ENCODE measurements at regions not wholly inside any gene's neighbourhood (a gene's known extent, or its start where the extent isn't known, plus 50 kb on each side); places are given as distances from the start of the nearest gene placed in this dataset.

- WGBS, 2 donors = 86 to 91% methylated on average over 3 of the region's 3 CpGs
- Histone ChIP-seq H3K4me1 (ENCODE audit: control insufficient read depth in 1 of 2, insufficient read depth in 2 of 2, low read length in 2 of 2) (no peaks in the 10 kb centered on the region), H3K27ac (ENCODE audit: low read depth in 1 of 2, low read length in 2 of 2) (no peak overlapping the region), H3K27me3 (ENCODE audit: control insufficient read depth in 1 of 2, insufficient read depth in 2 of 2, low read length in 1 of 2) (no peaks in the 10 kb centered on the region), H3K9me3 (ENCODE audit: control insufficient read depth, low read length) (no peaks in the 10 kb centered on the region), H3K4me3 (ENCODE audit: low read length in 2 of 2) (no peak overlapping the region), H3K36me3 (ENCODE audit: control insufficient read depth in 1 of 2, insufficient read depth in 2 of 2, low read length in 1 of 2) (no peaks in the 10 kb centered on the region)
- intact Hi-C loops (cut with DNase I) = no loop called here
- DNase-seq = no peak
- no peak for ATAC-seq (ENCODE audit: low FRiP score)
Measured at GRCh38 chr6:114436691-114437090, 93.9 kb upstream of the HS3ST5 start.

- intact Hi-C loops (cut with DNase I) = no loop called here
- no peaks in the 10 kb centered on the region for H3K9me3 ChIP-seq (ENCODE audit: control insufficient read depth, low read length)
Measured at GRCh38 chr6:114435985-114436384, 93.2 kb upstream of the HS3ST5 start.

GRCh38 chr6:114432400-114432799 lies 89.6 kb upstream of the HS3ST5 start:
- no peak overlapping the region for H3K4me3 ChIP-seq (ENCODE audit: low read length in 2 of 2)
- ATAC-seq (ENCODE audit: low FRiP score) (no peak), DNase-seq (no peak)
- H3K4me1 ChIP-seq (ENCODE audit: control insufficient read depth in 1 of 2, insufficient read depth in 2 of 2, low read length in 2 of 2) = no peaks in the 10 kb centered on the region
- H3K27ac ChIP-seq (ENCODE audit: low read depth in 1 of 2, low read length in 2 of 2) = no peak overlapping the region
- H3K9me3 ChIP-seq (ENCODE audit: control insufficient read depth, low read length) = no peaks in the 10 kb centered on the region
- H3K27me3 ChIP-seq (ENCODE audit: control insufficient read depth in 1 of 2, insufficient read depth in 2 of 2, low read length in 1 of 2) = no peaks in the 10 kb centered on the region
- intact Hi-C loops (cut with DNase I) = no loop called here
- WGBS, 2 donors = 8 to 10% methylated on average over 1 of the region's 1 CpG
- H3K36me3 ChIP-seq (ENCODE audit: control insufficient read depth in 1 of 2, insufficient read depth in 2 of 2, low read length in 1 of 2) = no peaks in the 10 kb centered on the region

More at GRCh38 chr6:114435985-114436384, 93.2 kb upstream of the HS3ST5 start:
- no peaks in the 10 kb centered on the region for H3K4me1 ChIP-seq (ENCODE audit: control insufficient read depth in 1 of 2, insufficient read depth in 2 of 2, low read length in 2 of 2)
- H3K36me3 ChIP-seq (ENCODE audit: control insufficient read depth in 1 of 2, insufficient read depth in 2 of 2, low read length in 1 of 2) = no peaks in the 10 kb centered on the region
- DNase-seq (no peak), ATAC-seq (ENCODE audit: low FRiP score) (no peak)
- no peak overlapping the region for H3K4me3 ChIP-seq (ENCODE audit: low read length in 2 of 2)
- H3K27ac ChIP-seq (ENCODE audit: low read depth in 1 of 2, low read length in 2 of 2) = no peak overlapping the region
- H3K27me3 ChIP-seq (ENCODE audit: control insufficient read depth in 1 of 2, insufficient read depth in 2 of 2, low read length in 1 of 2) = no peaks in the 10 kb centered on the region

GRCh38 chr6:114431641-114432040 lies 88.8 kb upstream of the HS3ST5 start:
- Histone ChIP-seq H3K27me3 (ENCODE audit: control insufficient read depth in 1 of 2, insufficient read depth in 2 of 2, low read length in 1 of 2) (no peaks in the 10 kb centered on the region), H3K9me3 (ENCODE audit: control insufficient read depth, low read length) (no peaks in the 10 kb centered on the region), H3K27ac (ENCODE audit: low read depth in 1 of 2, low read length in 2 of 2) (no peak overlapping the region), H3K36me3 (ENCODE audit: control insufficient read depth in 1 of 2, insufficient read depth in 2 of 2, low read length in 1 of 2) (no peaks in the 10 kb centered on the region), H3K4me3 (ENCODE audit: low read length in 2 of 2) (no peak overlapping the region), H3K4me1 (ENCODE audit: control insufficient read depth in 1 of 2, insufficient read depth in 2 of 2, low read length in 2 of 2) (no peaks in the 10 kb centered on the region)
- no peak for ATAC-seq (ENCODE audit: low FRiP score)
- WGBS, 2 donors = 63 to 68% methylated on average over 1 of the region's 1 CpG
- no peak for DNase-seq
- intact Hi-C loops (cut with DNase I) = no loop called here

GRCh38 chr6:114430534-114431124 lies 87.8 kb upstream of the HS3ST5 start:
- no peaks in the 10 kb centered on the region for H3K27me3 ChIP-seq (ENCODE audit: control insufficient read depth in 1 of 2, insufficient read depth in 2 of 2, low read length in 1 of 2)
- no peak for DNase-seq
- intact Hi-C loops (cut with DNase I) = no loop called here
- no peak overlapping the region for H3K4me3 ChIP-seq (ENCODE audit: low read length in 2 of 2)
- no peaks in the 10 kb centered on the region for H3K9me3 ChIP-seq (ENCODE audit: control insufficient read depth, low read length)
- no peak overlapping the region for H3K27ac ChIP-seq (ENCODE audit: low read depth in 1 of 2, low read length in 2 of 2)
- H3K4me1 ChIP-seq (ENCODE audit: control insufficient read depth in 1 of 2, insufficient read depth in 2 of 2, low read length in 2 of 2) = no peaks in the 10 kb centered on the region
- 21 to 25% methylated on average over 4 of the region's 4 CpGs for WGBS, 2 donors
- H3K36me3 ChIP-seq (ENCODE audit: control insufficient read depth in 1 of 2, insufficient read depth in 2 of 2, low read length in 1 of 2) = no peaks in the 10 kb centered on the region
- ATAC-seq (ENCODE audit: low FRiP score) = no peak

DNA sequence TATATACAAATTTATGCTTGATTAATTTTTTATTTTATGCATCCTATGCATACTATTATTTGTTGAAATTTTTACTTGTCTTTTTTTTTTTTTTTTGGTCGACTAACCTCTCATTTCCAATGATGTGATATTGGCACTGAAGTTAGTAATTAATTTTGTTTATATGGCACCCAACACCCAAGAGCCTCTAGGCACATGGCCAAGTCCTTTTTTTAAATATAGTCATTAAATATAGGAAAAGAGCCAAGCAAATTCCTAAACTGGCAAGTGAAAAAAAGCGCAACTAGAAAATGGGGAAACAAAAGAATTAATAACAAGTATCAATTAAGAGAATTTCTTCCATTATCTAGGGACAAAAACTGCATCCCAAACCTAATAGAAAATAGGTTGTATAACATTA lies 85.5 kb upstream of the HS3ST5 start:
- H3K36me3 ChIP-seq (ENCODE audit: control insufficient read depth in 1 of 2, insufficient read depth in 2 of 2, low read length in 1 of 2) = no peaks in the 10 kb centered on the region
- ATAC-seq (ENCODE audit: low FRiP score) (no peak), DNase-seq (no peak)
- WGBS, 2 donors = 56 to 69% methylated on average over 2 of the region's 2 CpGs
- no peak overlapping the region for H3K4me3 ChIP-seq (ENCODE audit: low read length in 2 of 2)
- no peaks in the 10 kb centered on the region for H3K27me3 ChIP-seq (ENCODE audit: control insufficient read depth in 1 of 2, insufficient read depth in 2 of 2, low read length in 1 of 2)
- no peaks in the 10 kb centered on the region for H3K4me1 ChIP-seq (ENCODE audit: control insufficient read depth in 1 of 2, insufficient read depth in 2 of 2, low read length in 2 of 2)
- H3K27ac ChIP-seq (ENCODE audit: low read depth in 1 of 2, low read length in 2 of 2) = no peak overlapping the region
- H3K9me3 ChIP-seq (ENCODE audit: control insufficient read depth, low read length) = no peaks in the 10 kb centered on the region
- intact Hi-C loops (cut with DNase I) = no loop called here

DNA sequence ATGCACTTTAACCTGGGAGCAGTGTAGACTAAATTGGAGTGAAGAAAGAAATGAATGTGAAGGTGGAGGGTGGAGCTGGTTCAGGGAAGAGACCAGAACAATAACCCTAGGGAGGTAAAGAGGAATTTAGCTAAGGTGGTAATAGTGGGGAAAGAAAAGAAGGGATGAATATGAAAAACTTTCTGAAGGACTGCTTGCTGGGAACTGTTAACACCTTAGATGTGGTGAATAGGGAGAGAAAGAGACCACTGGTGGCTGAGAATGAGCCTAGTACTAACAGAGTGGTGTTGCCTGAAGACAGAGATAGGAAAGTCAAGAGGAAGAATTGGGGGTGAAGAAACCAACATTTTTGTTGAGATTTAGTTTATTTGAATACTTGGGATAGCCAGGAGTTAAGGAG lies 78.4 kb upstream of the HS3ST5 start:
- H3K27ac ChIP-seq (ENCODE audit: low read depth in 1 of 2, low read length in 2 of 2) = no peak overlapping the region
- H3K27me3 ChIP-seq (ENCODE audit: control insufficient read depth in 1 of 2, insufficient read depth in 2 of 2, low read length in 1 of 2) = no peaks in the 10 kb centered on the region
- ATAC-seq (ENCODE audit: low FRiP score) (no peak), DNase-seq (no peak)
- no peaks in the 10 kb centered on the region for H3K9me3 ChIP-seq (ENCODE audit: control insufficient read depth, low read length)
- intact Hi-C loops (cut with DNase I) = no loop called here
- no peak overlapping the region for H3K4me3 ChIP-seq (ENCODE audit: low read length in 2 of 2)
- H3K4me1 ChIP-seq (ENCODE audit: control insufficient read depth in 1 of 2, insufficient read depth in 2 of 2, low read length in 2 of 2) = no peaks in the 10 kb centered on the region
- no peaks in the 10 kb centered on the region for H3K36me3 ChIP-seq (ENCODE audit: control insufficient read depth in 1 of 2, insufficient read depth in 2 of 2, low read length in 1 of 2)

DNA sequence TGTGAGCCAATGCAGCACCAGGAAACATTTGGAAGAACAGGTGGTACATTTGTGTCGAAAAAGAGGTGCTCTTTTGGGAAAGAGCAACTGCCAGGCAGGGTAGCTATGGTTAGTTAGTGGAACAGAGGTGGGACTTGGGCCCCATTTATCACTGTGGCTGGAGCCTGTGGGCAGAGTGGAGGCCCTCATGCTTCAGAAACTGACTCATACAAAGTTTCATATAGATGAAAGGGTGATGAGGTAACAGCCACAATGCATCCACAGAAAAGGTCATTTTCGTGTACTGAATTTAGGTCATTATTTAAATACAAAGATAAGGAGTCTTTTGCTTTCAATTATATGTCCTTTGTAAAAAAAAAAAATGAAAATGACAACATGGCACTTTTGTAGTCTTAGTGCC lies 76.4 kb upstream of the HS3ST5 start:
- intact Hi-C loops (cut with DNase I) = no loop called here
- H3K4me3 ChIP-seq (ENCODE audit: low read length in 2 of 2) = no peak overlapping the region
- DNase-seq (no peak), ATAC-seq (ENCODE audit: low FRiP score) (no peak)
- H3K36me3 ChIP-seq (ENCODE audit: control insufficient read depth in 1 of 2, insufficient read depth in 2 of 2, low read length in 1 of 2) = no peaks in the 10 kb centered on the region
- H3K4me1 ChIP-seq (ENCODE audit: control insufficient read depth in 1 of 2, insufficient read depth in 2 of 2, low read length in 2 of 2) = no peaks in the 10 kb centered on the region
- H3K9me3 ChIP-seq (ENCODE audit: control insufficient read depth, low read length) = no peaks in the 10 kb centered on the region
- no peak overlapping the region for H3K27ac ChIP-seq (ENCODE audit: low read depth in 1 of 2, low read length in 2 of 2)
- H3K27me3 ChIP-seq (ENCODE audit: control insufficient read depth in 1 of 2, insufficient read depth in 2 of 2, low read length in 1 of 2) = no peaks in the 10 kb centered on the region
- WGBS, 2 donors = 54 to 64% methylated on average over 2 of the region's 2 CpGs

DNA sequence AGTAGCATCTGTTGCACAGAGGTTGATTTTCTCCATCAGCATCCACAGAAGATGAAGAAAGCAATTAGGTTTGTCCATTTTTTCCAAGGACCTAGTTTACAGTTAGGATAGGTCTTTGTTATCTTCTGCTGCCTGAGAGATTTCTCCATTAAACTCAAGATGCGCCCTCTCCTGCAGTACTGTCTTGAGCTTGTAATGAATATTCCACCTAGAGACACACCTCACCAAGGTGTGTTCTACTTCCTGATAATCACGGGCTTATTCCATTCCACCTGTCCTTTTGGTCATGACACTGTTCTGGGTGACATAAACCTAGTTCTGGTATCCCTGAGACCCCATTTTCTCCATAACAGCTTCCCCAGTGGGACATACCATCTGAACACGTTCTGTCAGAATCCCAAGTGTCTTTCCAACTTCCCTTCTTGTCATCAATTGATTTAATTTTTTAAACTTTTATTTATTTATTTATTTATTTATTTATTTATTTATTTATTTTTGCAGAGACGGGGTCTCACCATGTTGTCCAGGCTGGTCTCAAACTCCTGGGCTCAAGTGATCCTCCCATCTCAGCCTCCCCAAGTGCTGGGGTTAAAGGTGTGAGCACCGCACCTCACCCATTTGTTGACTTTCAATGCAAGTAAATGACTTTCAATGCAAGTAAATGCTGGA lies 75.6 kb upstream of the HS3ST5 start:
- no peak overlapping the region for H3K4me3 ChIP-seq (ENCODE audit: low read length in 2 of 2)
- no peaks in the 10 kb centered on the region for H3K4me1 ChIP-seq (ENCODE audit: control insufficient read depth in 1 of 2, insufficient read depth in 2 of 2, low read length in 2 of 2)
- H3K9me3 ChIP-seq (ENCODE audit: control insufficient read depth, low read length) = no peaks in the 10 kb centered on the region
- H3K27ac ChIP-seq (ENCODE audit: low read depth in 1 of 2, low read length in 2 of 2) = no peak overlapping the region
- DNase-seq (no peak), ATAC-seq (ENCODE audit: low FRiP score) (no peak)
- WGBS, 2 donors = 87 to 90% methylated on average over 5 of the region's 5 CpGs
- intact Hi-C loops (cut with DNase I) = no loop called here
- H3K27me3 ChIP-seq (ENCODE audit: control insufficient read depth in 1 of 2, insufficient read depth in 2 of 2, low read length in 1 of 2) = no peaks in the 10 kb centered on the region
- no peaks in the 10 kb centered on the region for H3K36me3 ChIP-seq (ENCODE audit: control insufficient read depth in 1 of 2, insufficient read depth in 2 of 2, low read length in 1 of 2)
